Activated naive CD4-positive, alpha-beta T cell treated with anti-CD3 and anti-CD28 coated beads, Interleukin-2, amount 50 U/mL, for 16 hours (primary cell): ENCODE measurements at regions not wholly inside any gene's neighbourhood (a gene's known extent, or its start where the extent isn't known, plus 50 kb on each side); places are given as distances from the start of the nearest gene placed in this dataset.

Experiments used
- DNase-seq: peaks from one replicate; pipeline ENCODE4 v3.0.0-alpha.2; 2020

DNA sequence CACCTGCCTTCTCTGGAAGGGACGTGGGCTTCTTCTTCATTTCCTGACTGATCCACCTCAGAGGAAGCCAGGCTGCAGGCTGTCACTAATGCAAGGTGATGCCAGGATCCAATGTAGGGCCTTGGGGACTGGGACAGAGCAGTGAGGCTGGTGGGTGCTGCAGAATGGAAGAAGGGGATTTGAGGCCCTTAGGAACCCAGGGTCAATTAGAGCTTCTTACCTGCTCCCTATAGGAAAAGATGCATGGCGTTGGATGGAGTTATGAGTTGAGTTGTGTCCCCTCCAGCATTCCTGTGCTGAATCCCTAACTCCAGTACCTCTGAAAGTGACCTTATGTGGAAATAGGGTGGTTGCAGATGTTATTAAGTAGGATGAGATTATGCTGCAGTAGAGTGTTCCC is 190.4 kb downstream of the MIAT start:
- DNase-seq, result no peak

DNA sequence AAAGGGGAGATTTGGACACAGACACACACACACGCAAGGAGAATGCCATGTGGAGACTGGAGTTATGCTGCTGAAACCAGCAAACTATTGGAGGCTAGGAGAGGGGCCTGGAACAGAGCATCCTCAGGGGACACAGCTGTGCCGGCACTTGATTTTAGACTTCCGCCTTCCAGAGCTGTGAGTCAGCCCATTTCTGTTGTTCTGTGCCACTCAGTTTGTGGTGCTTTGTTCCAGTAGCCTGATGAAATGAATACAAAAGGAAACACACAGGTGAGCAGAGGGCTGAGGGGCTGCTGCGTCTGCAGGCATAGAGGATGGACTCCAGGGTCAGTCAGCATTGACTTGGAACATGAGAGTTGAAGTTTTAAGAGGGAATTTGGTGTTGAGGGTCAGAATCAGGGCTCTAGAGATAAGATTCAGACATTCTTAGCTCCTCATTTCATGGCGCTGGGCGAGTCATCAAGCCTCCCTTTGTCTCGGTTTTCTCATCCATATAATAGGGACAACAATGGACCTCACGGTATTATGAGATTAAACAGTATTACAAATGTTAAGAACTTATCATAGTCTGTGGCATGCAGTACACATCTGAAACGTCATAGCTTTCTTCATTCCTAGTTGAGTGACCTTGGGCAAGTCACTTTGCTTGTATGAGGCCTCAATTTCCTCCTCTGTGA is 191.0 kb downstream of the MIAT start:
- DNase-seq, result no peak

- no peak for DNase-seq
Observed at GRCh38 chr22:26849575-26849974, 192.2 kb downstream of the MIAT start.

- DNase-seq, result no peak
Observed at GRCh38 chr22:26851125-26851524, 193.7 kb downstream of the MIAT start.

DNA sequence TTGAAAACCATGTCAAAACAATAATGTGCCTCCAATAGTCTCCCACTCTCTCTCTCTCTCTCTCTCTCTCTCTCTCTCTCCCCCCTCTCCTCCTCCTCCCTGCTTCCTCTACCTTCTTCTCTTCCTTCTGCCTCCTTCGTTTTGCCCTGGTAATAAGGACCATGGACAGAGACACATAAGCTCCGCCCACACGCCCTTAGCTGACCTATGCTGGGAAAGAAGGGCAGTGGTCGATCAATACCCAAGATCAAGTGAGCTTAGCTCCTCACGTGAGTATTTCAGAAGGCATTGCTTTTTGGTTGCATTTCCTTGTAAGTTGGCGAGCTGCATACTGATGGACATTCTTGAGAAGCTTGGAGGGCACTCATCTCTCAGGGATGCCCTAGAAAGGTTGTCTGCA is 194.8 kb downstream of the MIAT start:
- no peak for DNase-seq

- no peak for DNase-seq
Observed at GRCh38 chr22:26853071-26853470, 195.7 kb downstream of the MIAT start.

DNA sequence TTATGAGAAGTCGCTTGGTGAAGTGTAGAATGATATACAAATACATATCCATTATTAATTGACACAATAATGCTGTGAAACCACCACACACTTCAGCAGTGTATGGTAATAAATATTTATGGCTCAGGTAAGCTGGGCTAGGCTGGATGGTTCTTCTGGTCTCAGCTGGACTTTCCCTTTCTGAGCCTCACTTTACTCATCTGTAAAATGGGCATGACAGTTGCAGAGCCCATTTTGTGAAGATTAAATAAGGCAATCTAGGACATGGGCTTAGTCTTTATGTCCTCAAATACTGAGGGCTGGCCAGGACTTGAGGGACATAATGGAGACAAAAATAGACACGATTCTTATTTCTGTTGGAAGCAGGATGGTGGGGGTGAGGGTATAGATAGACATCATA is 196.1 kb downstream of the MIAT start:
- DNase-seq, result no peak

DNA sequence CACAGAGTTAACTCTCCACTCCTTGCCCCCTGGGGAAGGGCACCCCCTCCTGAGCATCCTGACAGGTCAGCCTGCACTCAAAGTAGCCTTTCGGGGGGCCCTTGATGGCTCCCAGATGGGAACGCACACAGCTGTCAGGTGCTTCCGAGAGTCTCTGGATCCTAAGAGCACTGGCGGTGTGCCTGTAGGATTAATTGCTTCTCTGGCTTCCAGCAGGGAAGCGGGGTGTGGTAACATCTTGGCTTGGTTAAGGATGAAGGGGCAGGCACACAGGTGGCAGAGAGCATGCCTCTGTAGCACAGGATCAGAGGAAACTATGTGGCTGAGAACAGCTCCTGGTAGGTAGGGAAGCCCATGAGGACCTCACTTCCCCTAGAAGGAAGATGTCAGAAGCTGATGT is 199.8 kb downstream of the MIAT start:
- no peak for DNase-seq

DNA sequence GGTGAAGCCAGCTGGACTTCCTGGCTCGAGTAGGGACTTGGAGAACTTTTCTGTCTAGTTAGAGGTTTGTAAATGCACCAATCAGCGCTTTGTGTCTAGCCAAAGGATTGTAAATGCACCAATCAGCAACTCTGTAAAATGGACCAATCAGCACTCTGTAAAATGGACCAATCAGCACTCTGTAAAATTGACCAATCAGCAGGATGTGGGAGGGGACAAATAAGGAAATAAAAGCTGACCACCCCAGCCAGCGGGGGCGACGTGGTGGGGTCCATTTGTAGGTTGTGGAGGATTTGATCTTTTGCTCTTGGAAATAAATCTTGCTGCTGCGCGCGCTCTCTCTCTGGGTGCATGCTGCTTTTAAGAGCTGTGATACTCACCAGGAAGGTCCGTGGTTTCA is 202.9 kb downstream of the MIAT start:
- no peak for DNase-seq

DNA sequence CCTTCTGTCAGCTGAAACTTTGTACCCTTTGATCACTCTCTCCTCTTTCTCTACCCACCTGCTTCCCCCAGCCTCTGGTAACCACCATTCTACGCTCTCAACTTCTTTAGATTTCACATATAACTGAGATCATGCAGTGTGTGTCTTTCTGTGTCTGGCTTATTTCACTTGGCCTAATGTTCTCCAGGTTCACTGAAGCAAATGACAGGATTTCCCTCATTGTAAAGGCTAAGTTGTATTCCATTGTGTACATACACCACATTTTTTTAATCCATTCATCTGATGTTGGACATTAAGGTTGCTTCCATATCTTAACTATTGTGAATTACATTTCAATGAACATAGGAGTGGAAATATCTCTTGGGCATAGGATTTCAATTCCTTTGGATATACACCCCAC is 207.6 kb downstream of the MIAT start:
- no peak for DNase-seq

GRCh38 chr22:26883393-26883792 is 226.0 kb downstream of the MIAT start:
- DNase-seq, result no peak

GRCh38 chr22:26884921-26885320 is 227.5 kb downstream of the MIAT start:
- DNase-seq, result no peak

DNA sequence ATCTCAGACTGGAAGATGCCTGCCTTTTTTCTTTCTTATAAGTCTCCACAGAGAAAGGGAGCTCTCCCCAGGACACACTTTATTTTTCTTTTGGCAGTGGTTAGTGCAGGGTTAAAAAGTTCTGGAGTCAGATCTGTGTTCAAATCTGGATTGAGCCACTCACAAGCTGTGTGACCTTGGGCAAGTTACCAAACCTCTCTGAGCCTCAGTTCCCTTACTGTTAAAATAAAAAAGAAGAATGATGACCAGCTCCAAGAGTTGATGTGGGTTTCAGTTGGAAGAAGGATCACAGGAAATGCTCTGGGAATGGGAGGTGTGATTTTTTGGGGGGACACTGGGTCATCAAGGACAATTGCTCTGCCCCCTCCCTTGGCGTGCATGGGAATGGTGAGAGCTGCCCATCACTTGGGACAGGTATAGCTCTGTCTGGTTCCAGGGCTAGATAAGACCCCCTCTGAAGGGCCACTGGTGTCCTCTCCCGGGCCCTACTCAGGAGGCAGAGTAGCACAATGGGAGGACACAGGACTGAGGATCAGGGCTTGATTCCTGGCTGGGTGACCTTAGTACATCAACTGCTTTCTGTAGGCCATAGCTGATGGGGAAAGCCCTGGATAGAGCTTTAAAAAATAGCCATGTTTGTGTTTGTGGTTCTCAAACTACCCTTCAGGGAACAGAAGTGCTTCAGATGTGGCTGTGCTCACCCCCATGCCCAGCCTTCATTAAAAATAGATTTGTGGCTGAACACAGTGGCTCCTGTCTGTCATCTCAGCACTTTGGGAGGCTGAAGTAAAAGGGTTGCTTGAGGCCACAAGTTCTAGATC is 228.3 kb downstream of the MIAT start:
- no peak for DNase-seq

DNA sequence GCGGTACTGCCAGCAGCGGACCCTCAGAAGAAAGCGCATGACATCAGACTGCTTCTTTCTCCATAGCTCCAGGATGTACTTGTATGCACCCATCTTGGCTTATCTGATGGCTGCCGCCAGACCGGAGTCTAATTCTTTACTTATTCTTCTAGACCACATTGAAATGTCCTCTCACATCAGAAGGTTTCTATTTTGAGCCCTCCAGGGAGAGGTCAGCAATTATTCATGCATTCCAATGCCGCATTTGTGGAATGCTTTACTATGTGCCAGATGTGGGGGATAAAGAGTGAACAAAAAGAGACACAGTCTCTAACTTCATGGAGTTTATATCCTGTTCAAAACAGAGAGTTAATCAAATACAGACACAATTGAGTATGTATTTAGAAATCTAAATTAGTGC is 230.1 kb downstream of the MIAT start:
- no peak for DNase-seq

GRCh38 chr22:26887916-26888315 is 230.5 kb downstream of the MIAT start:
- DNase-seq, result no peak

DNA sequence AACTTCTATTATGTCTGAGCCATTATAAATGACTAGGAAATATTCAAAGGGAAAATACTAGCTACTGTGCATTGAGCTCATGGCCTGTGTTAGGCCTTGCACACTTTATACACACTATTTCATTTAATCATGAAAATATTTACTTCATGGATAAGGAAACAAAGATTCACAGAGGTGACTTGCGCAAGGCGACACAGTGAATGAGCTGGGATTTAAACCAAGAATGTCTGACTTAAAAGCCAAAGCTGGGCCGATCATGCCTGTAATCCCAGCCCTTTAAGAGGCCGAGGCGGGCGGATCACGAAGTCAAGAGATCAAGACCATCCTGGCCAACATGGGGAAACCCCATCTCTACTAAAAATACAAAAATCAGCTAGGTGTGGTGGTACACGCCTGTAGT is 231.5 kb downstream of the MIAT start:
- no peak for DNase-seq

DNA sequence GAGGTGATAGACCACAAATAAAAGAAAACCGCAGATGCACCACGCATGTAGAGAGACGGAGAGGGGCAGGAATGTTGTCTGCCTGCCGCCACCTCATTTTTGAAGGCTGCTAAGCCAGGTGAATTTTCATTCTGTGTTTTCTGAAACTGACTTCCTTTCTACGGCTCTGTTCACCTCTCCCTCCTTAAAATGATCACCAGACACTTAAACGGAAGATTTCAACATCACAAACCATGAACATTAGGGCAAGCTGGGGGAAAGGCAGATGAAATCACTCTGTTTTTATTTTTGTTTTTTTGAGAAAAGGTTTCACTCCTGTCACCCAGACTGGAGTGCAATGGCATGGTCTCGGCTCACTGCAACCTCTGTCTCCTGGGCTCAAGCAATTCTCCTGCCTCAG is 232.4 kb downstream of the MIAT start:
- DNase-seq, result no peak

DNA sequence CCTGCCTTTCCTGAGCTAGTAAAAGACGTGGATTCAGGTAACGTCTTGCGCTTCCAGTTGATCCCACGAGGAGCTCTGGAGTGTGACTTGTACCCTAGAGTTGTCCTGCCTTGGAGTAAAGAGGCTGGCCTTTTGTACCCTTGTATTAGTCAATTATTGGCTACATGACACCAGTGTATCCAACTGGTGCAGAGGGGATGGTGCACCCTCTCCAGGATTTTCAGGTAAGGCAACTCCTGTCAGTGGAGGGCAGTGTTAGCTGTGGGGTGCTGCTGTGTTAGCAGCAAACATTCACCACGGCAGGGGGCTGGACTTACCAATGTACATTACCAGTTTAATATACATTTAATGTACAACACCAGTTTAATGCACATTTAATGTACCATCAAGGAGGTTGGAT is 233.5 kb downstream of the MIAT start:
- DNase-seq, result no peak

DNA sequence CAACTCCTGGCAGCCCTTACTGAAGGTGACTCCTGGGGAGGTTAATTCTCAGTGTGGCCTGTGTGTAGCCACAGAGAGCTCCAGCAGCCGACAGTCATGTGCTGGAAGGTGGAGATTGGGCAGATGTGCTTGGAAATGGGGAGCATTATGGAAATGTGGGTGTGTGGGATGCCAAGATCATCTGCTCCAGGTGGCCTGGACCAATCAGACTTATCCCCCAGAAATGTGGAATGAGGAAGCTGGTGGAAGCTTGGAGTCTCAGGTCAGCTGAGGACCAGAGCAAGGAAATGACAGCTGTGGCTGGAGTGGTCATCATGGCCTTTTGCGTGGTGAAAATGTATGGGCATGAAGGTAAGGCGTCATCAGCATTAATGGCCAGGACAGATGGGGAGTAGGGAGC is 234.0 kb downstream of the MIAT start:
- no peak for DNase-seq

DNA sequence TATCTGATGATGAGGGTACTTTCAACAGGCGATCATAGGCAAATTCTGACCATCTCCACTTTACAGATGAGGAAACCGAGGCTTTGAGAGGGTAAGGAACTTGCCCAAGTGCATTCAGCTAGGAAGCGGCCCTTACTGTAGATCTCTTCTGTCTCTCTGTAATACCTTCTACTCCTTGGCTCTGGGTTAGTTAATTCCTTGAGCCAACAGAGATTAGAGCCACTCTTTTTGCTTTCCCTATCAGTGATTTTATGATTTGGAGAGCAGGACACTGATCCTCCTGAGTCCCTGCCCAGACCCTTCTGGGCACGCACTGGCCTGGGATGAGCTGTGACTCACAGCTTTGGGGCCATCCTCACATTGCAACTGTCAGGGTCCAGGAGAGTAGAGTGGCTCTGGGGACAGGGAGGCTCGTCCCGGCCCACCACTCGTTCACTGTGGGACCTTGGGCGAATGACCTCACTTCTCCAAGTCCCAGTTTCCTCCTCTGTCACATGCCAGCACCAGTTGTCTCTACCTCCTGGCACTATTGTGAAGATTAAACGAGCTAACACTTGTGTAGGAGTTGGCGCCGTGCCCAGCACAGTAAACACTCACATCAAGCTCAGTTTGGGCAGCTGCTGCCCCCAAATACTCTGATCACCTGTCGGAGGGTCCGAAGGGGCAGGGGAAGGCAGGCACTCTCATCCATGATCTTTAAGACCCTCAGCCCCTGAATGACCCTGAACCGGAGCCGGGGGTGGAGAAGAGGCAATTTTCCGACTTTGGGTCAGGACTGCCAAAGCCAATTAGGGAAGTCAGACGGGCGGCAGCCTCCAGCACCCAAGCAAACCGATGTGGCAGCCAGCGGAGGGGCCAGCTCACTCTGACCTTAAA is 235.0 kb downstream of the MIAT start:
- DNase-seq, result no peak

DNA sequence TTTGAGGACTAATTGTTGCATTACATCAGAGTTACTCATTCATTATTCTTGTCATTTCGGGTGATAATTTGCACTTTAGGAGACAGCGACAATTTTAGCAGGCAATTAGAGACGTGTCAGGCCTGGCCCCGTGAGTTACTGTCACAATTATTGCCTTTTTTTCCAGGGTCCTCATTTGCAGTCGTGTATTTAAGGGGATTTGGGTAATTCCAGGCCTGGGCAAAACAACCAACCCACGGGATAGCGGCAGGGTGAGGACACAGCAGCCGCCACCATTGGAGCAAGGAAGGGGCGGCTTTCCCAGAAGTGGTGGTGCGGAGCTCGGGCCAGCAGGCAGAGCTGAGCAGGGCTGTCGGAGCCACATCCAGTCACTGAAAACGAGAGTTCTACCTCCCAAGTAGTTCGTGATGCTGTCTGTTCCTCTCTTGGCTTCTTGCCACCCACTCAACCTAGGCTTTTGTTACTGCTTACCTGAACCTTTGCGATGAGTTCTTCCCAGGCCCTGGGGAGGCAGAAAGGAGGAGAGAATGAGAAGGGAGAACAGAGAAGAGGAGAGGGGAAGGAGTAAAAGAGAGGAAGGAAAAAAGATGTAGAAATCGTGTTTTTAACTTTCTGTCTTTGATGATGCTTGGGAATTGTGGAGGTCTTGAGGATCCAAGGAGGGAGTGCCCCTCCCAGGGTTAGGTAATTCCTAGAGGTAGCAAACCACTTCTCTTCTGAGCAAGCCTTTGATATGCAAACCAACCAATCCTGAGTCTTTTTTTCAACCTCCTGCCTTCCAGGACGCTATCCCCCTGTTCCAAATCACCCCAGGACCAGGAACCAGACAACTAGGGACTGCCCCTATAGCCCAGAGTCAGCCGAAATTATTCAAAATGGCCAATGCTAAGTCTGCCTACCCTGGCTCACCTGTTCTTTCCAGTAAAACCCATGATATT is 236.1 kb downstream of the MIAT start:
- DNase-seq, result no peak

- no peak for DNase-seq
Observed at GRCh38 chr22:26894362-26894761, 237.0 kb downstream of the MIAT start.
